SK-N-SH (cell line): ENCODE measurements at regions not wholly inside any gene's neighbourhood (a gene's known extent, or its start where the extent isn't known, plus 50 kb on each side); places are given as distances from the start of the nearest gene placed in this dataset.

Experiments used
- NRF1 ChIP-seq: IDR thresholded peaks from 2 replicates; pipeline ENCODE4 v1.6.1; 2012; ENCODE audit warnings: low read depth, mild to moderate bottlenecking, low read length
- POLR2AphosphoS5 ChIP-seq: IDR thresholded peaks from 2 replicates; pipeline ENCODE4 v1.6.1; 2012; ENCODE audit warnings: low read depth, low read length
- SIN3A ChIP-seq: IDR thresholded peaks from 2 replicates; pipeline ENCODE4 v1.6.1; 2012; ENCODE audit warnings: low read depth, mild to moderate bottlenecking, low read length, moderate library complexity, borderline replicate concordance
- TEAD4 ChIP-seq: IDR thresholded peaks from 2 replicates; pipeline ENCODE4 v1.4.0; 2012; ENCODE audit warnings: mild to moderate bottlenecking, borderline replicate concordance; ENCODE audit not compliant: insufficient read depth
- YY1 ChIP-seq: IDR thresholded peaks from 2 replicates; pipeline ENCODE4 v1.4.0; 2012; ENCODE audit warnings: low read depth, mild to moderate bottlenecking
- TF ChIP-seq, protein P1 (sequence below): fragments of 200-600 bp; sonication (generic); IDR thresholded peaks from 2 replicates; pipeline ENCODE4 v1.6.1; 2017; ENCODE audit warnings: antibody characterized with exemption, mild to moderate bottlenecking, moderate library complexity

DNA sequence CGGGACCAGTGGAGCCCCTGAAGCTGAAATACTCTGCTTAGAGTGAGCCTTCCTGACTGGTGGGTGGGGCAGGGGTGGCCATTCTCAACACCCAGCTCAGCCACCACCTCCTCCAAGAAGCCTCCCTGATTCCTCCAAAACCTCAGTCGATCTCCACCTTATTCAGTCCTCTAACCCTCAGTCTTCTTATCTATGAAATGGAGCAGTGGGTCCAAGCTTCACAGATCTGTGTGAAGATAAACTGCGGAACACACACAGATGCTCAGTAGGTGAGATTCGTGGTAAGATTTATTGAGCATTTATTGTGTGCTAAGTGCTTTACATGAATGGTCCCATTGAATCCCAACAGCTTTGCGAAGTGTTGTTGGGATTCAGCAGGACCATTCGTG is 93.1 kb upstream of the RUNX3 start:
- TF ChIP-seq, protein P1, sequence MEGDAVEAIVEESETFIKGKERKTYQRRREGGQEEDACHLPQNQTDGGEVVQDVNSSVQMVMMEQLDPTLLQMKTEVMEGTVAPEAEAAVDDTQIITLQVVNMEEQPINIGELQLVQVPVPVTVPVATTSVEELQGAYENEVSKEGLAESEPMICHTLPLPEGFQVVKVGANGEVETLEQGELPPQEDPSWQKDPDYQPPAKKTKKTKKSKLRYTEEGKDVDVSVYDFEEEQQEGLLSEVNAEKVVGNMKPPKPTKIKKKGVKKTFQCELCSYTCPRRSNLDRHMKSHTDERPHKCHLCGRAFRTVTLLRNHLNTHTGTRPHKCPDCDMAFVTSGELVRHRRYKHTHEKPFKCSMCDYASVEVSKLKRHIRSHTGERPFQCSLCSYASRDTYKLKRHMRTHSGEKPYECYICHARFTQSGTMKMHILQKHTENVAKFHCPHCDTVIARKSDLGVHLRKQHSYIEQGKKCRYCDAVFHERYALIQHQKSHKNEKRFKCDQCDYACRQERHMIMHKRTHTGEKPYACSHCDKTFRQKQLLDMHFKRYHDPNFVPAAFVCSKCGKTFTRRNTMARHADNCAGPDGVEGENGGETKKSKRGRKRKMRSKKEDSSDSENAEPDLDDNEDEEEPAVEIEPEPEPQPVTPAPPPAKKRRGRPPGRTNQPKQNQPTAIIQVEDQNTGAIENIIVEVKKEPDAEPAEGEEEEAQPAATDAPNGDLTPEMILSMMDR: no peak
- TF ChIP-seq POLR2AphosphoS5: no peak
- no peak for TF ChIP-seq TEAD4
- no peak for TF ChIP-seq YY1
- TF ChIP-seq NRF1: no peak
- no peak for TF ChIP-seq SIN3A
